Panc1 (cell line): ENCODE measurements at regions not wholly inside any gene's neighbourhood (a gene's known extent, or its start where the extent isn't known, plus 50 kb on each side); places are given as distances from the start of the nearest gene placed in this dataset.

Experiments used
- TCF7L2 ChIP-seq: IDR thresholded peaks from 2 replicates; pipeline ENCODE4 v1.6.1; 2011; ENCODE audit warnings: mild to moderate bottlenecking, low read depth, low read length, inconsistent platforms
- TF ChIP-seq, protein P1 (sequence below): fragments of 450-650 bp; IDR thresholded peaks from 2 replicates; pipeline ENCODE4 v1.5.1; 2017; ENCODE audit warnings: mild to moderate bottlenecking

DNA sequence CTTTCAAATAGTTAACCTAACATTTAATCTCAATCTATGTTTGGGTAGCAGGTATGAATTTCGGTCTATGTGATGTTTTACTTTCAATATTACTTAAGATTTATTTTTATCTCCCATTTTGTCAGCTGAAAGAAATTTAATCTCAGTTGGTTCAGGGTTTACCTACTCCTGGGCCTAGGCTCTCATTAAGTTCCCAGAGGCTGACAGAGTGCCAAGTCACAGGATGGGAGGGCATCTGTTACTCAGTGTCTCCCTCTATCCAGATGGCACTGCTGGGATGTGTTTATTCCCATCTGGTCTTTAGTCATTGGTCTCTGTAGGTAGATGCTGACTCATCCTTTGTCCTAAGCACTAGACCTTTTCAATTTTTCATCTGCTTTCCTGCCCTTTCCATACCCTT lies 129.4 kb upstream of the ARSJ start:
- TF ChIP-seq, protein P1, sequence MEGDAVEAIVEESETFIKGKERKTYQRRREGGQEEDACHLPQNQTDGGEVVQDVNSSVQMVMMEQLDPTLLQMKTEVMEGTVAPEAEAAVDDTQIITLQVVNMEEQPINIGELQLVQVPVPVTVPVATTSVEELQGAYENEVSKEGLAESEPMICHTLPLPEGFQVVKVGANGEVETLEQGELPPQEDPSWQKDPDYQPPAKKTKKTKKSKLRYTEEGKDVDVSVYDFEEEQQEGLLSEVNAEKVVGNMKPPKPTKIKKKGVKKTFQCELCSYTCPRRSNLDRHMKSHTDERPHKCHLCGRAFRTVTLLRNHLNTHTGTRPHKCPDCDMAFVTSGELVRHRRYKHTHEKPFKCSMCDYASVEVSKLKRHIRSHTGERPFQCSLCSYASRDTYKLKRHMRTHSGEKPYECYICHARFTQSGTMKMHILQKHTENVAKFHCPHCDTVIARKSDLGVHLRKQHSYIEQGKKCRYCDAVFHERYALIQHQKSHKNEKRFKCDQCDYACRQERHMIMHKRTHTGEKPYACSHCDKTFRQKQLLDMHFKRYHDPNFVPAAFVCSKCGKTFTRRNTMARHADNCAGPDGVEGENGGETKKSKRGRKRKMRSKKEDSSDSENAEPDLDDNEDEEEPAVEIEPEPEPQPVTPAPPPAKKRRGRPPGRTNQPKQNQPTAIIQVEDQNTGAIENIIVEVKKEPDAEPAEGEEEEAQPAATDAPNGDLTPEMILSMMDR = no peak
- no peak for TF ChIP-seq TCF7L2
